ENCODE measurements at regions not wholly inside any gene's neighbourhood (a gene's known extent, or its start where the extent isn't known, plus 50 kb on each side); places are given as distances from the start of the nearest gene placed in this dataset.

- no peak for TF ChIP-seq CTCF (IDR thresholded peaks at IDR 0.05; ENCODE audit: unreplicated experiment)
- ChIA-PET CTCF (interaction anchor here (0.6 to 3.9 kb wide), 3 partner anchors 18 to 77 kb away, joined by 6 to 15 read pairs (median 9); no protein-coding TSS in a partner anchor), POLR2A (interaction anchor here (0.8 kb wide), 1 partner anchor 87 kb away, joined by 3 read pairs; no protein-coding TSS in a partner anchor)
- peaks cover 12% of the 10 kb centered on the region for H3K4me1 Mint-ChIP-seq (ENCODE audit: insufficient read depth, unreplicated experiment)
- no TSS peak for BruUV-seq (replicated peaks)
- peak; percentile 93 for DNase-seq (ENCODE audit: unreplicated experiment)
- no peaks in the 10 kb centered on the region for H3K27me3 Mint-ChIP-seq (ENCODE audit: insufficient read depth, unreplicated experiment)
- H3K4me3 Mint-ChIP-seq (ENCODE audit: unreplicated experiment): no peak overlapping the region
- intact Hi-C loops (cut with micrococcal nuclease): no loop called here
- H3K36me3 Mint-ChIP-seq (ENCODE audit: insufficient read depth, unreplicated experiment): no peaks in the 10 kb centered on the region
- H3K27ac Mint-ChIP-seq (ENCODE audit: low read depth, unreplicated experiment): peak overlapping the region; percentile 46
- H3K9me3 Mint-ChIP-seq (ENCODE audit: unreplicated experiment): no peaks in the 10 kb centered on the region
These were observed 68.7 kb downstream of the CHRD start for GRCh38 chr3:184448321-184449160.

- CTCF ChIA-PET: interaction anchor here (0.6 kb wide), 2 partner anchors 18 to 21 kb away, joined by 3 to 9 read pairs; no protein-coding TSS in a partner anchor
- BruUV-seq (replicated peaks): no TSS peak
- Mint-ChIP-seq H3K9me3 (ENCODE audit: unreplicated experiment) (no peaks in the 10 kb centered on the region), H3K27me3 (ENCODE audit: insufficient read depth, unreplicated experiment) (no peaks in the 10 kb centered on the region), H3K4me3 (ENCODE audit: unreplicated experiment) (no peak overlapping the region), H3K27ac (ENCODE audit: low read depth, unreplicated experiment) (peak overlapping the region; percentile 46), H3K4me1 (ENCODE audit: insufficient read depth, unreplicated experiment) (peaks cover 12% of the 10 kb centered on the region), H3K36me3 (ENCODE audit: insufficient read depth, unreplicated experiment) (no peaks in the 10 kb centered on the region)
- POLR2A ChIA-PET: interaction anchor here (0.8 kb wide), 1 partner anchor 87 kb away, joined by 3 read pairs; no protein-coding TSS in a partner anchor
- no peak for DNase-seq (ENCODE audit: unreplicated experiment)
- TF ChIP-seq CTCF (IDR thresholded peaks at IDR 0.05; ENCODE audit: unreplicated experiment): no peak
- intact Hi-C loops (cut with micrococcal nuclease): no loop called here
These were observed 69.3 kb downstream of the CHRD start for GRCh38 chr3:184449161-184449515.

GRCh38 chr3:184450547-184450946 lies 70.7 kb downstream of the CHRD start:
- Mint-ChIP-seq H3K4me3 (ENCODE audit: unreplicated experiment) (no peak overlapping the region), H3K36me3 (ENCODE audit: insufficient read depth, unreplicated experiment) (no peaks in the 10 kb centered on the region), H3K4me1 (ENCODE audit: insufficient read depth, unreplicated experiment) (peaks cover 12% of the 10 kb centered on the region), H3K27me3 (ENCODE audit: insufficient read depth, unreplicated experiment) (no peaks in the 10 kb centered on the region), H3K9me3 (ENCODE audit: unreplicated experiment) (no peaks in the 10 kb centered on the region), H3K27ac (ENCODE audit: low read depth, unreplicated experiment) (no peak overlapping the region)
- ChIA-PET POLR2A (no interaction called here), CTCF (interaction anchor here (0.8 to 1.2 kb wide), 3 partner anchors 11 to 93 kb away, joined by 3 read pairs; no protein-coding TSS in a partner anchor)
- BruUV-seq (replicated peaks): no TSS peak
- intact Hi-C loops (cut with micrococcal nuclease): no loop called here
- TF ChIP-seq CTCF (IDR thresholded peaks at IDR 0.05; ENCODE audit: unreplicated experiment): no peak
- DNase-seq (ENCODE audit: unreplicated experiment): no peak

GRCh38 chr3:184453296-184453695 lies 73.4 kb downstream of the CHRD start:
- Mint-ChIP-seq H3K36me3 (ENCODE audit: insufficient read depth, unreplicated experiment) (no peaks in the 10 kb centered on the region), H3K27ac (ENCODE audit: low read depth, unreplicated experiment) (no peak overlapping the region), H3K9me3 (ENCODE audit: unreplicated experiment) (no peaks in the 10 kb centered on the region), H3K27me3 (ENCODE audit: insufficient read depth, unreplicated experiment) (no peaks in the 10 kb centered on the region), H3K4me3 (ENCODE audit: unreplicated experiment) (no peak overlapping the region), H3K4me1 (ENCODE audit: insufficient read depth, unreplicated experiment) (peaks cover 9% of the 10 kb centered on the region)
- BruUV-seq (replicated peaks): no TSS peak
- intact Hi-C loops (cut with micrococcal nuclease): no loop called here
- TF ChIP-seq CTCF (IDR thresholded peaks at IDR 0.05; ENCODE audit: unreplicated experiment): no peak
- CTCF ChIA-PET: interaction anchor here (0.8 to 1.0 kb wide), 2 partner anchors 15 to 82 kb away, joined by 3 read pairs; no protein-coding TSS in a partner anchor
- POLR2A ChIA-PET: no interaction called here
- no peak for DNase-seq (ENCODE audit: unreplicated experiment)
